Adrenal gland (tissue), 5 donors: ENCODE measurements at regions not wholly inside any gene's neighbourhood (a gene's known extent, or its start where the extent isn't known, plus 50 kb on each side); places are given as distances from the start of the nearest gene placed in this dataset.

ENCODE experiments used
- POLR2A ChIP-seq, 2 donors: fragments of 450-650 bp; IDR thresholded peaks; one replicate each; pipeline ENCODE4 v1.6.1; 2017; ENCODE audit warnings: antibody characterized with exemption in 2 of 2, mild to moderate bottlenecking in 2 of 2, moderate library complexity in 1 of 2
- TF ChIP-seq, protein P1 (sequence below), 6 experiments: fragments of 450-650 bp in 4 of 6; fragments of 200-600 bp in 2 of 6; sonication (generic) in 1 of 6; IDR thresholded peaks; 1 replicate in 5 of 6; 2 replicates in 1 of 6; pipeline versions ENCODE4 v1.5.1 to v1.8.0; 2016 to 2021; ENCODE audit warnings: antibody characterized with exemption in 6 of 6, mild to moderate bottlenecking in 2 of 6, moderate library complexity in 1 of 6
- donor health status: DM: no; HTN: no; CAD: no.

DNA sequence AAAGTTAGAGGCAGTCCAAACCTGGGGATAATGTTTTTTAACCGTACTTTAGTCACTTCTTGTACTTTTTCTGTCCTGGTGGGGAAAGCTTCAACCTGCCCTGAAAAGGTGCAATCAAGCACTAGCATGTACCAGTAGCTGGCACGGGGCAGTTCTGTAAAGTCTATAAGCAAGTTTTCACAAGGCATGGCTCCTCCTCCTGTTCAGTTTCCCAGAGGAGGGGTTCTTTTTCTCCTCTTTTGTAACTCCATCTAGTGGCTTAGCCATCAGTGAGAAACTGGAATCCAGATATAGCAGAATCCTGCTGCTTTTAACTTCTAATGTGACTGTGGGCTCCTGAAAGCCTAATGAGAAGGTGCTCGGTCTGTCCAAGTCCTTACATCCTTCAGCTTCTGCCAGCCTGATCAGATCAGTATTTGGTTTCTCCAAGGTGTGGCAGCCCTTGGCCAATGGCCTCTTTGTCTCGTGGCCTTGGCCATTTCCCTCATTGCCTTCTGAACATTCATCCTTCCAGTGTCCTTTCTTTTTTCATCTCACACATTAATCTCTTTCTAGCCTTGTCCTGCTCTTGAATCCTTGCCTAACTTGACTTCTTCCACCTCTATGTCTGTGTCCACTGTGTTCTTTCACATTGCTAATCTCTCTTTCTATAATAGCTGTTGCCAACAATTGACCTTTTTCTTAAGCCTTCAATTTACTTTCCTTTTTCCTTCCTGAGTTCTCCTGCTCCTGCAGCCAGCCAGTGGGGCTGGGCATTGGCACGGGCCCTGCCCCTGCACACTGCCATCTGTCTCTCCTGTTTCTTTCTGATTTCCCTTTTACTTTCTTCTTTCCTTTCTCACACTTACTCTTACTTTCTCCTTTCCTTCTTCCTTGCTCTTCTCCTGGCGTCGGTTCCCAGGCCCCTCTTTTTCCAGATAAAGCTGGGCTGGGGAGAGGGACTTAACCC, 222.0 kb upstream of the SYNCRIP start:
- TF ChIP-seq, protein P1, sequence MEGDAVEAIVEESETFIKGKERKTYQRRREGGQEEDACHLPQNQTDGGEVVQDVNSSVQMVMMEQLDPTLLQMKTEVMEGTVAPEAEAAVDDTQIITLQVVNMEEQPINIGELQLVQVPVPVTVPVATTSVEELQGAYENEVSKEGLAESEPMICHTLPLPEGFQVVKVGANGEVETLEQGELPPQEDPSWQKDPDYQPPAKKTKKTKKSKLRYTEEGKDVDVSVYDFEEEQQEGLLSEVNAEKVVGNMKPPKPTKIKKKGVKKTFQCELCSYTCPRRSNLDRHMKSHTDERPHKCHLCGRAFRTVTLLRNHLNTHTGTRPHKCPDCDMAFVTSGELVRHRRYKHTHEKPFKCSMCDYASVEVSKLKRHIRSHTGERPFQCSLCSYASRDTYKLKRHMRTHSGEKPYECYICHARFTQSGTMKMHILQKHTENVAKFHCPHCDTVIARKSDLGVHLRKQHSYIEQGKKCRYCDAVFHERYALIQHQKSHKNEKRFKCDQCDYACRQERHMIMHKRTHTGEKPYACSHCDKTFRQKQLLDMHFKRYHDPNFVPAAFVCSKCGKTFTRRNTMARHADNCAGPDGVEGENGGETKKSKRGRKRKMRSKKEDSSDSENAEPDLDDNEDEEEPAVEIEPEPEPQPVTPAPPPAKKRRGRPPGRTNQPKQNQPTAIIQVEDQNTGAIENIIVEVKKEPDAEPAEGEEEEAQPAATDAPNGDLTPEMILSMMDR (IDR thresholded peaks at IDR 0.05), result no peak
- no peak for TF ChIP-seq POLR2A (IDR thresholded peaks at IDR 0.05)
